ENCODE measurements at regions not wholly inside any gene's neighbourhood (a gene's known extent, or its start where the extent isn't known, plus 50 kb on each side); places are given as distances from the start of the nearest gene placed in this dataset.
"Not testable (repeated sequence)": the region's sequence is repeated elsewhere in the genome, so short reads cannot be mapped to it uniquely, and the experiment has no call there.

- intact Hi-C loops (cut with DNase I); H3K9me3 ChIP-seq (ENCODE audit: control insufficient read depth in 2 of 3, insufficient read depth in 1 of 3, low read length in 3 of 3); DNase-seq: not testable (repeated sequence)
Measured at GRCh38 chr1:146307632-146308031, 78.8 kb upstream of the NOTCH2NLA start.

GRCh38 chr1:146306651-146307050, 77.8 kb upstream of the NOTCH2NLA start:
- H3K9ac ChIP-seq (ENCODE audit: low read length in 3 of 3); intact Hi-C loops (cut with DNase I); H3K9me3 ChIP-seq (ENCODE audit: control insufficient read depth in 2 of 3, insufficient read depth in 1 of 3, low read length in 3 of 3); H3K27ac ChIP-seq (ENCODE audit: low read depth in 2 of 2, low read length in 2 of 2); H3K27me3 ChIP-seq (ENCODE audit: control insufficient read depth, insufficient read depth, low read length); H3K4me1 ChIP-seq (ENCODE audit: control insufficient read depth in 2 of 3, insufficient read depth in 2 of 3, low read depth in 1 of 3, low read length in 3 of 3); H3K36me3 ChIP-seq (ENCODE audit: control insufficient read depth in 2 of 3, insufficient read depth in 3 of 3, low read length in 3 of 3); FAIRE-seq; H3K4me3 ChIP-seq (ENCODE audit: low read length in 3 of 3); DNase-seq: not testable (repeated sequence)

More at GRCh38 chr1:146307632-146308031, 78.8 kb upstream of the NOTCH2NLA start:
- FAIRE-seq; H3K9ac ChIP-seq (ENCODE audit: low read length in 3 of 3); H3K27ac ChIP-seq (ENCODE audit: low read depth in 2 of 2, low read length in 2 of 2); H3K4me3 ChIP-seq (ENCODE audit: low read length in 3 of 3); H3K27me3 ChIP-seq (ENCODE audit: control insufficient read depth, insufficient read depth, low read length); H3K36me3 ChIP-seq (ENCODE audit: control insufficient read depth in 2 of 3, insufficient read depth in 3 of 3, low read length in 3 of 3); H3K4me1 ChIP-seq (ENCODE audit: control insufficient read depth in 2 of 3, insufficient read depth in 2 of 3, low read depth in 1 of 3, low read length in 3 of 3): not testable (repeated sequence)

- H3K9me3 ChIP-seq (ENCODE audit: control insufficient read depth in 2 of 3, insufficient read depth in 1 of 3, low read length in 3 of 3); H3K4me3 ChIP-seq (ENCODE audit: low read length in 3 of 3); H3K9ac ChIP-seq (ENCODE audit: low read length in 3 of 3); DNase-seq; H3K27ac ChIP-seq (ENCODE audit: low read depth in 2 of 2, low read length in 2 of 2); H3K36me3 ChIP-seq (ENCODE audit: control insufficient read depth in 2 of 3, insufficient read depth in 3 of 3, low read length in 3 of 3); H3K27me3 ChIP-seq (ENCODE audit: control insufficient read depth, insufficient read depth, low read length); intact Hi-C loops (cut with DNase I); FAIRE-seq; H3K4me1 ChIP-seq (ENCODE audit: control insufficient read depth in 2 of 3, insufficient read depth in 2 of 3, low read depth in 1 of 3, low read length in 3 of 3): not testable (repeated sequence)
Measured at GRCh38 chr1:146305442-146305841, 76.6 kb upstream of the NOTCH2NLA start.

- not testable (repeated sequence) for DNase-seq
Measured at GRCh38 chr1:146298575-146298897, 69.7 kb upstream of the NOTCH2NLA start.

GRCh38 chr1:146297781-146298574, 69.2 kb upstream of the NOTCH2NLA start:
- H3K36me3 ChIP-seq (ENCODE audit: control insufficient read depth in 2 of 3, insufficient read depth in 3 of 3, low read length in 3 of 3); H3K4me3 ChIP-seq (ENCODE audit: low read length in 3 of 3); intact Hi-C loops (cut with DNase I); H3K27ac ChIP-seq (ENCODE audit: low read depth in 2 of 2, low read length in 2 of 2); H3K4me1 ChIP-seq (ENCODE audit: control insufficient read depth in 2 of 3, insufficient read depth in 2 of 3, low read depth in 1 of 3, low read length in 3 of 3); FAIRE-seq; H3K9ac ChIP-seq (ENCODE audit: low read length in 3 of 3); H3K9me3 ChIP-seq (ENCODE audit: control insufficient read depth in 2 of 3, insufficient read depth in 1 of 3, low read length in 3 of 3); DNase-seq; H3K27me3 ChIP-seq (ENCODE audit: control insufficient read depth, insufficient read depth, low read length): not testable (repeated sequence)

More at GRCh38 chr1:146298575-146298897, 69.7 kb upstream of the NOTCH2NLA start:
- H3K27me3 ChIP-seq (ENCODE audit: control insufficient read depth, insufficient read depth, low read length); H3K4me1 ChIP-seq (ENCODE audit: control insufficient read depth in 2 of 3, insufficient read depth in 2 of 3, low read depth in 1 of 3, low read length in 3 of 3); H3K27ac ChIP-seq (ENCODE audit: low read depth in 2 of 2, low read length in 2 of 2); FAIRE-seq; H3K9ac ChIP-seq (ENCODE audit: low read length in 3 of 3); H3K36me3 ChIP-seq (ENCODE audit: control insufficient read depth in 2 of 3, insufficient read depth in 3 of 3, low read length in 3 of 3); intact Hi-C loops (cut with DNase I); H3K9me3 ChIP-seq (ENCODE audit: control insufficient read depth in 2 of 3, insufficient read depth in 1 of 3, low read length in 3 of 3); H3K4me3 ChIP-seq (ENCODE audit: low read length in 3 of 3): not testable (repeated sequence)

- H3K4me3 ChIP-seq (ENCODE audit: low read length in 3 of 3); H3K9ac ChIP-seq (ENCODE audit: low read length in 3 of 3); FAIRE-seq; H3K4me1 ChIP-seq (ENCODE audit: control insufficient read depth in 2 of 3, insufficient read depth in 2 of 3, low read depth in 1 of 3, low read length in 3 of 3); H3K9me3 ChIP-seq (ENCODE audit: control insufficient read depth in 2 of 3, insufficient read depth in 1 of 3, low read length in 3 of 3); H3K27ac ChIP-seq (ENCODE audit: low read depth in 2 of 2, low read length in 2 of 2); DNase-seq; H3K27me3 ChIP-seq (ENCODE audit: control insufficient read depth, insufficient read depth, low read length); H3K36me3 ChIP-seq (ENCODE audit: control insufficient read depth in 2 of 3, insufficient read depth in 3 of 3, low read length in 3 of 3); intact Hi-C loops (cut with DNase I): not testable (repeated sequence)
Measured at GRCh38 chr1:146292940-146293936, 64.4 kb upstream of the NOTCH2NLA start.

- H3K4me1 ChIP-seq (ENCODE audit: control insufficient read depth in 2 of 3, insufficient read depth in 2 of 3, low read depth in 1 of 3, low read length in 3 of 3); H3K36me3 ChIP-seq (ENCODE audit: control insufficient read depth in 2 of 3, insufficient read depth in 3 of 3, low read length in 3 of 3); intact Hi-C loops (cut with DNase I); H3K27ac ChIP-seq (ENCODE audit: low read depth in 2 of 2, low read length in 2 of 2); FAIRE-seq; H3K9me3 ChIP-seq (ENCODE audit: control insufficient read depth in 2 of 3, insufficient read depth in 1 of 3, low read length in 3 of 3); H3K9ac ChIP-seq (ENCODE audit: low read length in 3 of 3); H3K4me3 ChIP-seq (ENCODE audit: low read length in 3 of 3); H3K27me3 ChIP-seq (ENCODE audit: control insufficient read depth, insufficient read depth, low read length); DNase-seq: not testable (repeated sequence)
Measured at GRCh38 chr1:146292424-146292823, 63.6 kb upstream of the NOTCH2NLA start.

- FAIRE-seq; H3K4me1 ChIP-seq (ENCODE audit: control insufficient read depth in 2 of 3, insufficient read depth in 2 of 3, low read depth in 1 of 3, low read length in 3 of 3); H3K27ac ChIP-seq (ENCODE audit: low read depth in 2 of 2, low read length in 2 of 2); DNase-seq; intact Hi-C loops (cut with DNase I); H3K9ac ChIP-seq (ENCODE audit: low read length in 3 of 3); H3K36me3 ChIP-seq (ENCODE audit: control insufficient read depth in 2 of 3, insufficient read depth in 3 of 3, low read length in 3 of 3); H3K4me3 ChIP-seq (ENCODE audit: low read length in 3 of 3); H3K27me3 ChIP-seq (ENCODE audit: control insufficient read depth, insufficient read depth, low read length); H3K9me3 ChIP-seq (ENCODE audit: control insufficient read depth in 2 of 3, insufficient read depth in 1 of 3, low read length in 3 of 3): not testable (repeated sequence)
Measured at GRCh38 chr1:146287881-146288280, 59.1 kb upstream of the NOTCH2NLA start.
